Activated T-cell treated with anti-CD3 and anti-CD28 coated beads for 4 hours (primary cell): ENCODE measurements at regions not wholly inside any gene's neighbourhood (a gene's known extent, or its start where the extent isn't known, plus 50 kb on each side); places are given as distances from the start of the nearest gene placed in this dataset.
"Not testable (repeated sequence)": the region's sequence is repeated elsewhere in the genome, so short reads cannot be mapped to it uniquely, and the experiment has no call there.

ENCODE experiments used
- DNase-seq: peaks from one replicate; pipeline ENCODE4 v3.0.0-alpha.2; 2020

GRCh38 chr7:142566271-142566670, 183.0 kb upstream of the PRSS1 start:
- DNase-seq, result no peak

GRCh38 chr7:142564125-142564524, 185.1 kb upstream of the PRSS1 start:
- not testable (repeated sequence) for DNase-seq

- DNase-seq, result no peak
Observed at GRCh38 chr7:142563470-142563869, 185.8 kb upstream of the PRSS1 start.

GRCh38 chr7:142562688-142563087, 186.6 kb upstream of the PRSS1 start:
- no peak for DNase-seq

- DNase-seq, result not testable (repeated sequence)
Observed at GRCh38 chr7:142561396-142561795, 187.9 kb upstream of the PRSS1 start.

GRCh38 chr7:142560770-142561169, 188.5 kb upstream of the PRSS1 start:
- not testable (repeated sequence) for DNase-seq

GRCh38 chr7:142560166-142560565, 189.1 kb upstream of the PRSS1 start:
- no peak for DNase-seq

- peak; percentile 36 for DNase-seq
Observed at GRCh38 chr7:142557971-142558582, 191.2 kb upstream of the PRSS1 start.

GRCh38 chr7:142556740-142557139, 192.5 kb upstream of the PRSS1 start:
- no peak for DNase-seq

- DNase-seq, result no peak
Observed at GRCh38 chr7:142554560-142555532, 194.4 kb upstream of the PRSS1 start.

- DNase-seq, result no peak
Observed at GRCh38 chr7:142553216-142553615, 196.1 kb upstream of the PRSS1 start.

GRCh38 chr7:142548978-142549377, 200.3 kb upstream of the PRSS1 start:
- no peak for DNase-seq

GRCh38 chr7:142546452-142546851, 202.8 kb upstream of the PRSS1 start:
- DNase-seq, result no peak

- DNase-seq, result no peak
Observed at GRCh38 chr7:142542942-142543341, 206.3 kb upstream of the PRSS1 start.

- no peak for DNase-seq
Observed at GRCh38 chr7:142542105-142542504, 207.2 kb upstream of the PRSS1 start.

- no peak for DNase-seq
Observed at GRCh38 chr7:142540371-142540770, 208.9 kb upstream of the PRSS1 start.

GRCh38 chr7:142539901-142540300, 209.4 kb upstream of the PRSS1 start:
- no peak for DNase-seq

GRCh38 chr7:142537760-142538159, 211.5 kb upstream of the PRSS1 start:
- DNase-seq, result no peak

- DNase-seq, result peak; percentile 62
Observed at GRCh38 chr7:142535123-142535779, 214.0 kb upstream of the PRSS1 start.

GRCh38 chr7:142534726-142535122, 214.5 kb upstream of the PRSS1 start:
- no peak for DNase-seq

GRCh38 chr7:142533920-142534319, 215.4 kb upstream of the PRSS1 start:
- DNase-seq, result no peak

GRCh38 chr7:142529591-142529990, 219.7 kb upstream of the PRSS1 start:
- DNase-seq, result no peak

- no peak for DNase-seq
Observed at GRCh38 chr7:142528608-142529408, 220.5 kb upstream of the PRSS1 start.
